Heart left ventricle (tissue), 16 donors: ENCODE measurements at regions not wholly inside any gene's neighbourhood (a gene's known extent, or its start where the extent isn't known, plus 50 kb on each side); places are given as distances from the start of the nearest gene placed in this dataset.

Source experiments
- ATAC-seq, 4 donors: fragments of 200-7000 bp; cut with Tn5 transposase; one replicate each; pipeline ENCODE4 v1.9.1; 2020 to 2022; ENCODE audit warnings: moderate library complexity in 4 of 4, mild to moderate bottlenecking in 3 of 4, moderate number of reproducible peaks in 1 of 4
- DNase-seq, 5 donors: peaks; one replicate each; pipeline ENCODE4 v3.0.0-alpha.2; 2020
- H3K27ac ChIP-seq, 12 donors: fragments of 200-600 bp; sonication (generic) in 4 of 12; one replicate each; pipeline versions ENCODE4 v1.5.0 to v1.8.0; 2016 to 2022; ENCODE audit warnings: mild to moderate bottlenecking in 2 of 12
- H3K27me3 ChIP-seq, 9 donors: fragments of 200-600 bp; sonication (generic) in 2 of 9; one replicate each; pipeline versions ENCODE4 v1.5.1 to v1.8.0; 2016 to 2022; ENCODE audit warnings: mild to moderate bottlenecking in 3 of 9
- H3K36me3 ChIP-seq, 9 donors: fragments of 200-600 bp; sonication (generic) in 2 of 9; one replicate each; pipeline versions ENCODE4 v1.5.0 to v1.8.0; 2018 to 2022; ENCODE audit warnings: mild to moderate bottlenecking in 2 of 9
- H3K4me1 ChIP-seq, 12 donors: fragments of 200-600 bp; sonication (generic) in 4 of 12; one replicate each; pipeline versions ENCODE4 v1.5.0 to v1.8.0; 2016 to 2022; ENCODE audit warnings: mild to moderate bottlenecking in 3 of 12
- H3K4me3 ChIP-seq, 12 donors: fragments of 200-600 bp; sonication (generic) in 4 of 12; one replicate each; pipeline versions ENCODE4 v1.5.0 to v1.8.0; 2017 to 2022; ENCODE audit warnings: mild to moderate bottlenecking in 9 of 12, moderate library complexity in 4 of 12
- H3K9me3 ChIP-seq, 12 donors: fragments of 200-600 bp; sonication (generic) in 4 of 12; one replicate each; pipeline versions ENCODE4 v1.5.0 to v1.8.0; 2016 to 2022; ENCODE audit warnings: mild to moderate bottlenecking in 1 of 12
- POLR2A ChIP-seq, 2 donors: fragments of 450-650 bp; IDR thresholded peaks; one replicate each; pipeline ENCODE4 v1.6.1; 2017; ENCODE audit warnings: antibody characterized with exemption in 2 of 2, mild to moderate bottlenecking in 2 of 2, moderate library complexity in 2 of 2
- WGBS, 4 donors: extraction: QIAGEN DNeasy Blood & Tissue Kit in 2 of 4; methylation state at CpG; one replicate each; pipeline versions ENCODE4 v1.1.5 to v1.1.7; 2013 to 2018; 5-methylcytosine and 5-hydroxymethylcytosine counted together
- intact Hi-C, 10 donors: fragments of 100-400 bp; cut with DNase I; formaldehyde crosslinking; loops; one replicate each; pipeline versions ENCODE4 v1.11.1 to v1.14.2; 2022
- TF ChIP-seq, protein P1 (sequence below), 12 donors: fragments of 200-600 bp; sonication (generic) in 4 of 12; IDR thresholded peaks; one replicate each; pipeline versions ENCODE4 v1.5.0 to v1.8.0; 2018 to 2022; ENCODE audit warnings: antibody characterized with exemption in 12 of 12, mild to moderate bottlenecking in 5 of 12
- donor health status: ischemic (EF 13 %, LVEDD 7.1; RV severe dilation, severe dysfunction).
- donor health status: healthy with polysubstance abuse.
- donor health status: DM: no; HTN: yes; CAD: no.
- donor health status: DM: no; HTN: no; CAD: no.
- donor health status: ischemic (EF 25% LVEDD 6.9; RV normal size, moderate dysfunction).
- donor health status: ischemic (EF 25% LVEDD 5.7; RV mildly dilated, moderate dysfunction).
- donor health status: healthy.
- donor health status: DM: yes; HTN: yes; CAD: no.
- donor health status: ischemic (EF 35%, LVEDD 5.7; RV mildly dilated, moderate dysfunction).
- donor health status: nonischemic (EF 11% LVEDD 7.7; RV severe dilation, severe dysfunction).
- donor health status: DM: yes; HTN: yes; CAD: no.
- donor health status: PGD.
- donor health status: ischemic (EF 29% LVEDD 5.4; RV normal size, mild dysfunction).
- donor health status: nonischemic (EF 23%, LVEDD 6.1; RV moderate dilation, normal function).

DNA sequence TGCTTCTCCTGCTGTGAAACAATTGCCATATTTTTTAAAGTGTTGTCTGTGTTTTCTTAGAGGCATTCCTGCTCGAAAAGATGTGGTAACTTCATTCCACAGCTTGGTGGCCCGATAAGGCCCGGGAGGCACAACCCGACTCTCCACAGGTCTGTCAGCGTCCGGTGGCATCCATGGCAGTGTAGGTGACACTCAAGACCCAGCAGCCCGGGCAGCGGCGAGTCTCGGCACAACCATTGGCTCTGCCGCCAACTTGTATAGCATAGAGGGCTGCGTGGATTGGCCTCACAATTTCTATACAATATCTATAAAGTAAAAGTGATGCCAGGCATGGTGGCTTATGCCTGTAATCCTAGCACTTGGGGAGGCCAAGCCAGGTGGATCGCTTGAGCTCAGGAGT lies 262.3 kb upstream of the CHRNA7 start:
- Histone ChIP-seq H3K27me3 (no peaks in the 10 kb centered on the region), H3K9me3 (peaks cover 0 to under 1% (median 0%) of the 10 kb centered on the region in 12 donors), H3K36me3 (no peaks in the 10 kb centered on the region), H3K27ac (no peak overlapping the region), H3K4me3 (no peak overlapping the region), H3K4me1 (no peaks in the 10 kb centered on the region)
- intact Hi-C loops = no loop called here
- 93 to 97% (median 94%) methylated on average over 12 to 13 of the region's 13 CpGs for WGBS, 4 donors
- TF ChIP-seq, protein P1, sequence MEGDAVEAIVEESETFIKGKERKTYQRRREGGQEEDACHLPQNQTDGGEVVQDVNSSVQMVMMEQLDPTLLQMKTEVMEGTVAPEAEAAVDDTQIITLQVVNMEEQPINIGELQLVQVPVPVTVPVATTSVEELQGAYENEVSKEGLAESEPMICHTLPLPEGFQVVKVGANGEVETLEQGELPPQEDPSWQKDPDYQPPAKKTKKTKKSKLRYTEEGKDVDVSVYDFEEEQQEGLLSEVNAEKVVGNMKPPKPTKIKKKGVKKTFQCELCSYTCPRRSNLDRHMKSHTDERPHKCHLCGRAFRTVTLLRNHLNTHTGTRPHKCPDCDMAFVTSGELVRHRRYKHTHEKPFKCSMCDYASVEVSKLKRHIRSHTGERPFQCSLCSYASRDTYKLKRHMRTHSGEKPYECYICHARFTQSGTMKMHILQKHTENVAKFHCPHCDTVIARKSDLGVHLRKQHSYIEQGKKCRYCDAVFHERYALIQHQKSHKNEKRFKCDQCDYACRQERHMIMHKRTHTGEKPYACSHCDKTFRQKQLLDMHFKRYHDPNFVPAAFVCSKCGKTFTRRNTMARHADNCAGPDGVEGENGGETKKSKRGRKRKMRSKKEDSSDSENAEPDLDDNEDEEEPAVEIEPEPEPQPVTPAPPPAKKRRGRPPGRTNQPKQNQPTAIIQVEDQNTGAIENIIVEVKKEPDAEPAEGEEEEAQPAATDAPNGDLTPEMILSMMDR (IDR thresholded peaks at IDR 0.05) = no peak
- no peak for TF ChIP-seq POLR2A (IDR thresholded peaks at IDR 0.05)
- DNase-seq (no peak), ATAC-seq (no peak)

GRCh38 chr15:31774045-31774444 lies 256.3 kb upstream of the CHRNA7 start:
- intact Hi-C loops = no loop called here
- no peak overlapping the region for H3K4me3 ChIP-seq
- no peak overlapping the region for H3K27ac ChIP-seq
- peaks cover 0 to 6% (median 0%) of the 10 kb centered on the region in 12 donors for H3K9me3 ChIP-seq
- 33 to 49% (median 41%) methylated on average over 5 of the region's 5 CpGs for WGBS, 4 donors
- ATAC-seq = peak in 2 of 4 donors; percentile 48 to 62
- DNase-seq = no peak
- H3K27me3 ChIP-seq = no peaks in the 10 kb centered on the region
- no peaks in the 10 kb centered on the region for H3K4me1 ChIP-seq
- TF ChIP-seq, protein P1 (IDR thresholded peaks at IDR 0.05) = no peak
- TF ChIP-seq POLR2A (IDR thresholded peaks at IDR 0.05) = no peak
- H3K36me3 ChIP-seq = no peaks in the 10 kb centered on the region

- H3K27ac ChIP-seq = no peak overlapping the region
- no peaks in the 10 kb centered on the region for H3K36me3 ChIP-seq
- 62 to 83% (median 79%) methylated on average over 9 of the region's 9 CpGs for WGBS, 4 donors
- ATAC-seq (peak in 1 of 4 donors; percentile 33), DNase-seq (no peak)
- H3K9me3 ChIP-seq = peaks cover 0 to 6% (median 0%) of the 10 kb centered on the region in 12 donors
- no peaks in the 10 kb centered on the region for H3K27me3 ChIP-seq
- H3K4me3 ChIP-seq = no peak overlapping the region
- no peaks in the 10 kb centered on the region for H3K4me1 ChIP-seq
- no peak for TF ChIP-seq POLR2A (IDR thresholded peaks at IDR 0.05)
- TF ChIP-seq, protein P1 (IDR thresholded peaks at IDR 0.05) = no peak
- intact Hi-C loops = no loop called here
These were observed 254.3 kb upstream of the CHRNA7 start for GRCh38 chr15:31776039-31776438.

DNA sequence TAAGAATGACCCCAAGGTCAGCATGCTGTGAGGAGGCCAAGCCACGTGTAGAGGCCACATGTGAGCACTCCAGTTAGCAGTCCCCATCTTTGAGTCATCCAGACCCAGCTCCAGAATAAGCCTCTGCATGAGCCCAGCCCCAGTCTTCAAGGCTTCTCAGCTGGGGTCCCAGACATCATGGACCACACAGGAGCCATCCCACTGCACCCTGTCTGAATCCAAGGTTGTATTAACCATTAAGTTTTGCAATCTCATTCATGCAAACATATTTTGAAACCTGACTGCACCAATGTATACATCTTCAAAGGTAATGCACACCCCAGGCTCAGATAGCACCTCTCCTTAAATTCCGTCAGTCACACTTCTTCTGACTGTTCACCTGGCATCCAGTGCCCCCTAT lies 249.1 kb upstream of the CHRNA7 start:
- DNase-seq = no peak
- H3K9me3 ChIP-seq = no peaks in the 10 kb centered on the region
- no peak overlapping the region for H3K4me3 ChIP-seq
- no peaks in the 10 kb centered on the region for H3K4me1 ChIP-seq
- intact Hi-C loops = no loop called here
- TF ChIP-seq POLR2A (IDR thresholded peaks at IDR 0.05) = no peak
- TF ChIP-seq, protein P1 (IDR thresholded peaks at IDR 0.05) = no peak
- ATAC-seq = no peak
- no peak overlapping the region for H3K27ac ChIP-seq
- H3K36me3 ChIP-seq = no peaks in the 10 kb centered on the region
- H3K27me3 ChIP-seq = no peaks in the 10 kb centered on the region
- WGBS, 4 donors = 66 to 75% (median 72%) methylated on average over 2 of the region's 2 CpGs
